GM12892 (cell line): ENCODE measurements at regions not wholly inside any gene's neighbourhood (a gene's known extent, or its start where the extent isn't known, plus 50 kb on each side); places are given as distances from the start of the nearest gene placed in this dataset.

Source experiments
- POLR2AphosphoS5 ChIP-seq: IDR thresholded peaks from 2 replicates; pipeline ENCODE4 v1.6.1; 2011; ENCODE audit warnings: low read depth, low read length, control low read depth
- TAF1 ChIP-seq: IDR thresholded peaks from 2 replicates; pipeline ENCODE4 v1.6.1; 2011; ENCODE audit warnings: low read depth, mild to moderate bottlenecking, control low read depth, low read length, borderline replicate concordance

- TF ChIP-seq POLR2AphosphoS5 (no peak), TAF1 (no peak)
These were observed 98.0 kb downstream of the ATPSCKMT start for GRCh38 chr5:10151656-10152055.
